HEK293 (cell line): ENCODE measurements at regions not wholly inside any gene's neighbourhood (a gene's known extent, or its start where the extent isn't known, plus 50 kb on each side); places are given as distances from the start of the nearest gene placed in this dataset.

Experiments
- YY1 ChIP-seq: fragments of 450-650 bp; formaldehyde crosslinking; IDR thresholded peaks from 2 replicates; pipeline ENCODE4 v1.5.1; 2018; ENCODE audit warnings: missing biosample characterization, missing genetic modification characterization
- ZBTB1 ChIP-seq: fragments of 450-650 bp; formaldehyde crosslinking; IDR thresholded peaks from 2 replicates; pipeline ENCODE4 v1.5.1; 2016; ENCODE audit warnings: missing biosample characterization, missing genetic modification characterization
- ZBTB48 ChIP-seq: fragments of 450-650 bp; formaldehyde crosslinking; IDR thresholded peaks from 2 replicates; pipeline ENCODE4 v1.5.1; 2016; ENCODE audit warnings: missing biosample characterization, missing genetic modification characterization
- ZNF169 ChIP-seq: fragments of 450-650 bp; formaldehyde crosslinking; IDR thresholded peaks from 2 replicates; pipeline ENCODE4 v1.5.1; 2016; ENCODE audit warnings: missing biosample characterization, missing genetic modification characterization
- ZNF174 ChIP-seq: fragments of 450-650 bp; formaldehyde crosslinking; IDR thresholded peaks from 2 replicates; pipeline ENCODE4 v1.5.0; 2017; ENCODE audit warnings: missing biosample characterization, mild to moderate bottlenecking, missing genetic modification characterization

- no peak for TF ChIP-seq ZBTB1 (tag by site-specific recombination)
- TF ChIP-seq ZNF174 (tag by site-specific recombination) = no peak
- TF ChIP-seq ZNF169 (tag by site-specific recombination) = no peak
- TF ChIP-seq YY1 (tag by site-specific recombination) = no peak
- no peak for TF ChIP-seq ZBTB48
Observed at GRCh38 chr21:18666725-18667124, 263.1 kb upstream of the TMPRSS15 start.
